NCI-H82 (cell line): ENCODE measurements at regions not wholly inside any gene's neighbourhood (a gene's known extent, or its start where the extent isn't known, plus 50 kb on each side); places are given as distances from the start of the nearest gene placed in this dataset.
"Not testable (repeated sequence)": the region's sequence is repeated elsewhere in the genome, so short reads cannot be mapped to it uniquely, and the experiment has no call there.

ENCODE experiments used
- DNase-seq: peaks from one replicate; lab custom pipeline; 2025; lab: John Stamatoyannopoulos, UW

DNA sequence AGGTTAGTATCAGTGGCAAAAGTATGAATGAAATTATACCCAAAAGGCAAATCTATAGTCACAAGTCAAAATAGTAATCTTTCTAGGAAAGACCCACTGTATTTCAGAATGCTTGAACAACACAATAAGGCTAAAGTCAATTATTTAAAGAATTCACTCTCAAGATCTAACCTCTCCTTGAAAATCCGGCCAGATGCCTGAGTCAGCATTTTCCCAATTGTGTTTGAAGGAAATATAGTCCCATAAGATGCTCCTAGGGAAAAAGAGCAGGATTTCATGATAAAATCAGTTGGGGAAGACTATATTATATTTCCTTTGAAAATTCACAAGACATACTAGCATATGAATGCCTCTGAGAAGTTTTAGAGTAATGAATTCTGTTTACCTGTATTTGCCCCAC, 1075.0 kb downstream of the GRM8 start:
- no peak for DNase-seq

DNA sequence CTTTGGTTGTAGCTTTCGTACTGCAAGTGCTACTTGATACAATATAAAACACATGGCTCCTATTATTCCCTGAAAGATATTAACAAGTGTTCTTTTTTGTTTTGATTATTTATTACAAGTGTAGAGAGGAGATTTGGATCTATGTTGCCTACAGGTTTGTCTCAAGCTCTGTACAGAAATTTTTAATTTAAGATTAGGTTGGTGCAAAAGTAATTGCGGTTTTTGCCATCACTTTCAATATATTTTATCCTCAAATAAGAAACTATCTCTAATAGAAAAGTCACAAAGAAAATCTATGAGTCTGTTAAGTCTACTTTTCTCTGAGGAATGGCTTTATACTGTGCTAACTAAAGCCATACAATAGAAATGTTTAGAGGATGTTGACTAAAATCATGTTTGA, 1086.1 kb downstream of the GRM8 start:
- no peak for DNase-seq

DNA sequence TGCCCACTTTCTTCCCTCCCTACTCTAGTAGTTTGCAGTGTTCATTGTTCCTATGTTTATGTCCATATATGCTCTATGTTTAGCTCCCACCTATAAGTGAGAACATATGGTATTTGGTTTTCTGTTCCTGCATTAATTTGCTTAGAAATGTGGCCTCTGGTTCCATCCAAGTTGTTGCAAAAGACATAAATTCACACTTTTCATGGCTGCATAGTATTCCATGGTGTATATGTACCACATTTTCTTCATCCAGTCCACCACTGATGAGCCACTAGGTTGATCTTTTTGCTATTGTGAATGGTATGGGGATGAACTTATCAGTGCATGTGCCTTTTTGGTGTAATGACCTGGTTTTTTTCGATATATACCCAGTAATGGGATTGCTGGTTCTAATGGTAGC, 1089.1 kb downstream of the GRM8 start:
- DNase-seq: no peak

DNA sequence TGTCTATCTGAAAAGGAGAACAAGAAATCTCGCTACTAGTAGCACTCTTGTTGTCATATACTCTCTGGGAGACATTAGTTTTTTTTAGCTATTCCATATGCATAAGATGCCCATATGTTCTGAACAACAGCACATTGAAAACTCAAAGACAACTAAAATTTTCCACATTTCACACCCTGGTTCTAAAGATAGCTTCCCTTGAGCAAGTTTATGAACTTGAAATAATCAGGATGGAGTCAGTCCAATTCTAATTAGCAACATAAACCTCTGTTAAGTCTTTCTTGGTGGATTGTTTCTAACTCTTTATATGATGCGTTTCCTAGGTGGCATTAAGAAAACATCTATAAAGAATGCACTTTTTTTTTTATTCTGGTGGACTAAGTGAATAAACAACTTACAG, 1095.3 kb downstream of the GRM8 start:
- no peak for DNase-seq

DNA sequence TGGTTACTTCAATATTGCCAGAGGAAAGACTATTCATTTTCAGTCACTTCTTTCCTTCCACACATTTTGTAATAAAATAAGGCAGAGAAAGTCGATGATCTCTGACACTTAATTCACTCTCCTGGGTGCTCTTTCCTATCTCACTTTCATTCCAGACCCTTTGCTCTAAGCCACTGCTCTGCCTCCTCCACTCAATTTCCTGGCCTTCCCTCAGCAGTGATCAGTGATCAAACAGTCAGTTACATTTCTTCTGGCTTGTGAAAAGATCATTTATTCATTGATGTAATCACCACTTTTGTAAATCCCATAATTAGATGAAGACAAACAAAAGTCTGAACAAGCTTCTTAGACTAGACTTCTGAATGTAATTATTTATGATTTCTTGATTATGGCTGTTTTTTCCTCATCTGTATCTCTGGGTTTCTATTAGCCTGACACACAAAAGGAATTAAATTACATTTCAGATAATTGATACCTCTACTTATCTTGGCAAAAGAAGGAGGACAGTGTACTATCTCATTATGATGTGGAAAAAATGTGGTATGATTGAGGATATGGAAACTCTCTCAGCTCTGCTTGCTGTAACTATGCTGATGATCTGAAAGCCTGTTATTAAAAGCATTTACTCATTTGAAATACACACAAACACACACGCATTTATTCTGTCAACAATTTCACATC, 1102.3 kb downstream of the GRM8 start:
- no peak for DNase-seq

GRCh38 chr7:126140858-126141466, 1111.8 kb downstream of the GRM8 start:
- DNase-seq: no peak

- DNase-seq: no peak
Observed at GRCh38 chr7:126119981-126120380, 1132.8 kb downstream of the GRM8 start.

DNA sequence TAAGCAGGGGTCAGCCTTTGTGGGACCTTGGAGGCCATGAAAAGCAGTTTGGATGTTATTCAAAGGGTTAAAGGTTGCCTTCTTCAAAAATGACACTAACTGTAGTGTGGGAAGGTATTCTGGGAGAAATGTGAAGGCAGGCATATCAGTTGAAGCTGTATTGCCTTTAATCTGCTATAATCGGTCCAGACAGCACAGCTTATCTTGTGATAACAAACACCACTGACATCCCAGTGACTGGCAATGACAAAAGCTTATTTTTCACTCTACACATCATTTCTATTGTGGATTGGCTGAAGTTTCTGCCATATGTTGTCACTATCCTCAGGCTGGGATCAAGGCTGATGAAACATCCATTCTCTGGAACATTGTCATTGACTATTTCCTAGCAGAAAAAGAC, 1149.2 kb downstream of the GRM8 start:
- peak; percentile 29 for DNase-seq

GRCh38 chr7:126083014-126083413, 1153.4 kb upstream of the POT1 start:
- DNase-seq: peak; percentile 9

DNA sequence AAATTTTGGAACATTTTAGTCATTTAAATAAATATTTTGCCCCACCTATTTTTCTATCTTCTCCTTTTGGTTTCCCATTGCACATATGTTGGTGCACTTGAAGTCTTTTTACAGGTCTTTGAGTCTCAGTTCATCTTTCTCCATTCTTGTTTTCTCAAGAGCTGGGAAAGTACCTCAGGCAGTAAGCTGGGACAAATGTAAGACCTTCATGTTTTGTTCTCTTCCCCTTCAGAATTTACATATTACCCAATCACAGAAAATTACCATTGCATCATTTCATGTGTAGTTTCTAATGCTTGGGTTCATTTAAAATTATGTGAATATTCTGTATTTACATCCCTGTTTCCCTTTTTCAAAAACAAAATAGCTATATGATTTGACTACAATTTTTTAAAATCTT, 1150.0 kb upstream of the POT1 start:
- no peak for DNase-seq

DNA sequence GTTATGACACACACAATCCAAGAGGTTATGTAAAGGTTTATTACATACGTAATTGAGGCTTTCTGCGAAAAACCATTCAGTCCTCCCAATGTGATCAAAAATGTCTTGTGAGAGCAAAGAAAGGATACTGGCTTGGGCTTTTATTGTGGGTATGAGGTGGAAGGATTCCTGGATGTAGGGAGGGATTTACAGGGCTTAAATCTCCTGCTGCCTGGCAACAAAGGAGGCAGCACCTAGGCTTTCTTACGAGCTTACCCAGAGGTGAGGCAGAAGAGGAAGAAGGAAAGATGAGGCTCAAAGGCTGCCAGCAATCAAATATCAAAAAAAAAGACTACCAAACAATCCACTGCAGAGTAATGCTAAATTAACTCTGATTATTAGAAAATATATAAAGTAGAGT, 1149.5 kb upstream of the POT1 start:
- peak; percentile 54 for DNase-seq

DNA sequence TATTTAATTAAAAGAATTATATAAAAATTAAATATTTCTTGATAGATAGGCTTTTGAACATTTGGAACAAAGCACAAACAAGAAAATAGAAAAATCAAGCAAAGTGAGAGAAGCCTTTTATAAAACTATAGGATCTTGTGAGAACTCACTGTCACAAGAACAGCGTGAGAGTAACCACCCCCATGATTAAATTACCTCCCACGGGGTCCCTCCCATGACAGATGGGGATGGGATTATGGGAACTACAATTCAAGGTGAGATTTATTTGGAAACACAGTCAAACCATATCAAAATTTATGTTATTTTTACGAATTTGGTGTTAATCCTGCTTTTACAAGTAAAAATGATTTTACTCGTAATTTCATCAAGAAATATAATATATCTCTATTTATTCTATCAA, 1136.1 kb upstream of the POT1 start:
- DNase-seq: peak; percentile 15

GRCh38 chr7:126057979-126058378, 1128.4 kb upstream of the POT1 start:
- no peak for DNase-seq

- not testable (repeated sequence) for DNase-seq
Observed at GRCh38 chr7:126056613-126057012, 1127.0 kb upstream of the POT1 start.

DNA sequence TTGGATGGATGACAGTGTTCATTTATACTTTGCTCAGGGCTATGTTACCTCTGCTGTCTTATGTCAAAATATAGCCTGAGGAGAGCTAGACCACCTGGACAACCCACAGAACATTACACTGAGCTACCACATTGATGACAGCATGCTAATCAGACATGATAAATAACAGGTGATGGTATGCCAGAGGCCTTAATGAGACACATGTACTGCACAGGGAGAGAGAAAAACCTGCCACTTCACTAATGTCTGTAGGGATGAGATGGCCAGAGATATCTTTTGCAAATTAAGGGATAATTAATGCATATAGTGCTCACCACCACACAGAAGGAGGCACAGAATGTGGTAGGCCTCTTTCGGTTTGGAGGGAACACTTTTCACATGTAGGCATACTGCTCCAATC, 1122.6 kb upstream of the POT1 start:
- DNase-seq: no peak

DNA sequence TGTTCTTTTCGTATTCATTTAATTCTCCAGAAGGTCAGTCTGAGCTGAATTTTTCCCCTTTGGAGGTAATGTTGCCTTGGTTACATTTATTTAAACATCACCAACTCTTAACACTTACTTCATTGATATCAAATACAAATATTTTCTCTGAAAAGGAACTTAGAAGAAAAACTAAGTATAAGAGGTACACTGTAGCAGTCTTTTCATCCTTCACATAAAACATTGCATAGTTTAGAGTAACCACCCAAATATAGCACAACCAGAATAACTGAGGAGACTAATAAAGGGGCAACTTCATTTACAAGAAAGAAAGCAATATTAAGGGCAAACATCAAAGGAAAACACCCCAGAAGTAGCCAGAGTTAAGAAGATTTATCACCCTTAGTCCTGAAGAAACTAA, 1115.0 kb upstream of the POT1 start:
- DNase-seq: no peak

GRCh38 chr7:126041472-126041871, 1111.8 kb upstream of the POT1 start:
- DNase-seq: no peak

DNA sequence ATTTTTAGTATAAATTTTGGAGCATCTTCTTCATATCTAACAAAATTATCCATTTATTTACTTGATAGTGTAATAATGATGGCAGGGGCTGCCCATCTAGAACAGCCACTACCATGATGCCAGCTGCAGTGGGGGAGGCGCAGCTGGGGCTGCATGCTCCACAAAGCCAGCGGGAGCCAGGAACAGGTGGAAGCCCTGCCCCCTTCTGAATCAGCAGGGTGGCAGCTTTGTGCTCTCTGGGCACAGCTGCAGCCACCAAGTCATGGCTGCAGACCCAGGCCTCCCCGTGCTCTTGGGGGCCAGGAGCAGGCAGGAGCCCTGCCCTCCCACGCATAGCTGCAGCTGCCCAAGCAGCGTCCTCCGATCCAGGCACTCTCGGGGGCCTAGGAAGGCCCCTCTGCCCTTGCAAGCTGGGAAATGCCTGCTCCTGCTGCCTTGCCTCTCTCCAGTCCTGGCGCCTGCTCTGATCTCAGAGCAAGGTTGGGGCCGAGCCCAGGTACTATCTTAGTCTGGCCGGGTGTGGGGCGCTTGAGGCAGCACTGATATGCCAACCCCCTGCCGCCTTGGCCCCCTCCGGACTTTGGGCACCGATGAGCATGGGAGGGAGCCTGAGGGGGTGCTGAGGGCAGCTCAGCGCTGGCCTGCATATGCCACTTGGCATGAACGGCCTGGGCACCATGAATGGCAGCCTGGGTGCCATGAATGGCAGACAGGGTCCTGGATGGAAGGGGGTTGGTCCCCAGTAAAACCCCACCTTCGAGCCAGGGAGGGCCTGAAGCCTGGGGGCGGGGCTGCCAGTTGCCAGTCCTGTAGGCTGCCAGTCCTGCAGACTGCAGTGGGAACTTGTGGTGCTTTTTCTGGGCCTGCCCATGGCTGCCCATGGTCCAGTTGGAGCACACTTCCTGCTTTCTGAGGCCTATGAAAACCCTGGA, 1110.8 kb upstream of the POT1 start:
- DNase-seq: peak; percentile 3

- DNase-seq: peak; percentile 14
Observed at GRCh38 chr7:126026421-126027088, 1096.9 kb upstream of the POT1 start.

GRCh38 chr7:126022452-126022851, 1092.8 kb upstream of the POT1 start:
- DNase-seq: no peak

- no peak for DNase-seq
Observed at GRCh38 chr7:126016722-126017121, 1087.1 kb upstream of the POT1 start.

GRCh38 chr7:126005064-126005463, 1075.4 kb upstream of the POT1 start:
- DNase-seq: no peak
